ENCODE measurements at regions not wholly inside any gene's neighbourhood (a gene's known extent, or its start where the extent isn't known, plus 50 kb on each side); places are given as distances from the start of the nearest gene placed in this dataset.
"Not testable (repeated sequence)": the region's sequence is repeated elsewhere in the genome, so short reads cannot be mapped to it uniquely, and the experiment has no call there.

GRCh38 chr6:141510803-141511202 is 621.9 kb upstream of the GJE1 start:
- H3K9me3 ChIP-seq (ENCODE audit: insufficient read depth, low read depth) = peaks cover 13% of the 10 kb centered on the region
- H3K9me2 ChIP-seq (ENCODE audit: insufficient read depth) = no peaks in the 10 kb centered on the region; the same call in 1 of the 2 replicates
- no peaks in the 10 kb centered on the region for H3K36me3 ChIP-seq (ENCODE audit: low read depth)
- no peak overlapping the region for H3K27ac ChIP-seq
- no peaks in the 10 kb centered on the region for H3K4me1 ChIP-seq (replicated peaks; ENCODE audit: insufficient read depth)
- no peak for DNase-seq
- H4K20me1 ChIP-seq (ENCODE audit: insufficient read depth) = no peaks in the 10 kb centered on the region
- no peaks in the 10 kb centered on the region for H3K79me2 ChIP-seq (ENCODE audit: low read depth)
- H3K4me2 ChIP-seq = no peak overlapping the region
- H3K27me3 ChIP-seq (ENCODE audit: insufficient read depth, low read depth) = no peaks in the 10 kb centered on the region
- BruUV-seq (replicated peaks) = no TSS peak
- no peak overlapping the region for H2AFZ ChIP-seq
- H3K4me3 ChIP-seq = no peak overlapping the region
- TF ChIP-seq EZH2 (IDR thresholded peaks at IDR 0.05; ENCODE audit: low read depth) (no peak), CTCF (conservative IDR thresholded peaks at IDR 0.05) (no peak)
- CTCF ChIA-PET = no interaction called here
- intact Hi-C loops (cut with micrococcal nuclease; ENCODE audit: unreplicated experiment) = no loop called here
- no peaks in the 10 kb centered on the region for H3F3A ChIP-seq (ENCODE audit: insufficient read depth, low read depth)
- POLR2A ChIA-PET (ENCODE audit: unreplicated experiment) = no interaction called here

- H4K20me1 ChIP-seq (ENCODE audit: insufficient read depth); H3K4me1 ChIP-seq (replicated peaks; ENCODE audit: insufficient read depth); H3K27me3 ChIP-seq (ENCODE audit: insufficient read depth, low read depth); H3K36me3 ChIP-seq (ENCODE audit: low read depth); DNase-seq; H3K9me2 ChIP-seq (ENCODE audit: insufficient read depth); intact Hi-C loops (cut with micrococcal nuclease; ENCODE audit: unreplicated experiment); H2AFZ ChIP-seq; H3K4me3 ChIP-seq; H3K79me2 ChIP-seq (ENCODE audit: low read depth); H3F3A ChIP-seq (ENCODE audit: insufficient read depth, low read depth); CTCF ChIA-PET; H3K27ac ChIP-seq; H3K4me2 ChIP-seq; BruUV-seq (replicated peaks); POLR2A ChIA-PET (ENCODE audit: unreplicated experiment): not testable (repeated sequence)
- peaks cover 17% of the 10 kb centered on the region for H3K9me3 ChIP-seq (ENCODE audit: insufficient read depth, low read depth)
Measured at GRCh38 chr6:141506062-141506461, 626.7 kb upstream of the GJE1 start.

DNA sequence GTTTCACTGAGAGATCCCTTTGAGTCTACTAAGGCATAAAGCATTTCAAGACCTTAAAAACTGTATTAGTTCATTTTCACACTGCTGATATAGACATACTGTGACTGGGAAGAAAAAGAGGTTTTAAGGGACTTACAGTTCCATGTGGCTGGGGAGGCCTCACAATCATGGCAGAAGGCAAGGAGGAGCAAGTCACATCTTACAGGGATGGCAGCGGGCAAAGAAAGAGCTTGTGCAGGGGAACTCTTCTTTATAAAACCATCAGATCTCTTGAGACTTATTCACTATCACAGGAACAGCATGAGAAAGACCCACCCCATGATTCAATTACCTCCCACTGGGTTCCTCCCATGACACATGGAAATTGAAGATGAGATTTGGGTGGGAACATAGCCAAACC is 628.4 kb upstream of the GJE1 start:
- DNase-seq; H3K79me2 ChIP-seq (ENCODE audit: low read depth); intact Hi-C loops (cut with micrococcal nuclease; ENCODE audit: unreplicated experiment); H3K36me3 ChIP-seq (ENCODE audit: low read depth); POLR2A ChIA-PET (ENCODE audit: unreplicated experiment); H3K27ac ChIP-seq; H3K4me3 ChIP-seq; H3F3A ChIP-seq (ENCODE audit: insufficient read depth, low read depth); H3K9me2 ChIP-seq (ENCODE audit: insufficient read depth); H3K4me2 ChIP-seq; H2AFZ ChIP-seq; H4K20me1 ChIP-seq (ENCODE audit: insufficient read depth); BruUV-seq (replicated peaks); H3K27me3 ChIP-seq (ENCODE audit: insufficient read depth, low read depth); CTCF ChIA-PET; H3K4me1 ChIP-seq (replicated peaks; ENCODE audit: insufficient read depth): not testable (repeated sequence)
- peaks cover 17% of the 10 kb centered on the region for H3K9me3 ChIP-seq (ENCODE audit: insufficient read depth, low read depth)

DNA sequence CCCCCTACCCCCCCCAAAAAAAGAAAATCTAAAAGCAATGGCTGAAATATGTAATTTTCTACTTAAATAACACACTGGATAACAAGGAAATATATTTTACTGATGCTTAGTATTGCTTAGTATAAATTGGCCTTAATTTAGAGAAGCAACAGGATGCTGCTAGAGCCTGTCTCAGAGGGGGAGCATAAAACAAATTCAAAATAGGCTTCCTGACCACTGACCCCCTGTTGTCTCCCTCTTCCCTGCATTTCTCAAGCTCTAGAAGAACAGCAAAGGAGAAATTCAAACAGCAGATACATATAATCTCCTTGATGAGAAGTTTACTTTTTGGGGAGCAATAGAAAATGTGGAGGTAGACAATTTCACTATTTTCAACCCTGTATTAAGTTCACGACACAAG is 631.1 kb upstream of the GJE1 start:
- DNase-seq = no peak
- no peaks in the 10 kb centered on the region for H3K27me3 ChIP-seq (ENCODE audit: insufficient read depth, low read depth)
- no peaks in the 10 kb centered on the region for H3K36me3 ChIP-seq (ENCODE audit: low read depth)
- no peaks in the 10 kb centered on the region for H3K4me1 ChIP-seq (replicated peaks; ENCODE audit: insufficient read depth)
- no peak for TF ChIP-seq EZH2 (IDR thresholded peaks at IDR 0.05; ENCODE audit: low read depth)
- no peak for TF ChIP-seq CTCF (conservative IDR thresholded peaks at IDR 0.05)
- H2AFZ ChIP-seq = no peak overlapping the region
- CTCF ChIA-PET = no interaction called here
- no peaks in the 10 kb centered on the region for H3F3A ChIP-seq (ENCODE audit: insufficient read depth, low read depth)
- H3K4me2 ChIP-seq = no peak overlapping the region
- intact Hi-C loops (cut with micrococcal nuclease; ENCODE audit: unreplicated experiment) = no loop called here
- no peaks in the 10 kb centered on the region; the same call in none of the 2 replicates for H3K9me2 ChIP-seq (ENCODE audit: insufficient read depth)
- H3K4me3 ChIP-seq = no peak overlapping the region
- H4K20me1 ChIP-seq (ENCODE audit: insufficient read depth) = no peaks in the 10 kb centered on the region
- POLR2A ChIA-PET (ENCODE audit: unreplicated experiment) = interaction anchor here (0.6 kb wide), 1 partner anchor 1604 kb away, joined by 3 read pairs; no protein-coding TSS in a partner anchor
- peaks cover 13% of the 10 kb centered on the region for H3K9me3 ChIP-seq (ENCODE audit: insufficient read depth, low read depth)
- H3K27ac ChIP-seq = no peak overlapping the region
- H3K79me2 ChIP-seq (ENCODE audit: low read depth) = no peaks in the 10 kb centered on the region
- BruUV-seq (replicated peaks) = no TSS peak

Data from PC-9 (cell line).